SK-MEL-5 (cell line): ENCODE measurements at regions not wholly inside any gene's neighbourhood (a gene's known extent, or its start where the extent isn't known, plus 50 kb on each side); places are given as distances from the start of the nearest gene placed in this dataset.
"Not testable (repeated sequence)": the region's sequence is repeated elsewhere in the genome, so short reads cannot be mapped to it uniquely, and the experiment has no call there.

Source experiments
- DNase-seq: peaks from one replicate; pipeline ENCODE4 v3.0.0-alpha.2; 2016; ENCODE audit warnings: low read depth, low spot score
- in situ Hi-C: cut with HindIII; loops from 2 replicates; pipeline ENCODE4 v1.10.0; 2016; ENCODE audit warnings: low sequenced_read_pairs, high pct_unique_total_duplicates, low pct_unique_long_range_greater_than_20kb

DNA sequence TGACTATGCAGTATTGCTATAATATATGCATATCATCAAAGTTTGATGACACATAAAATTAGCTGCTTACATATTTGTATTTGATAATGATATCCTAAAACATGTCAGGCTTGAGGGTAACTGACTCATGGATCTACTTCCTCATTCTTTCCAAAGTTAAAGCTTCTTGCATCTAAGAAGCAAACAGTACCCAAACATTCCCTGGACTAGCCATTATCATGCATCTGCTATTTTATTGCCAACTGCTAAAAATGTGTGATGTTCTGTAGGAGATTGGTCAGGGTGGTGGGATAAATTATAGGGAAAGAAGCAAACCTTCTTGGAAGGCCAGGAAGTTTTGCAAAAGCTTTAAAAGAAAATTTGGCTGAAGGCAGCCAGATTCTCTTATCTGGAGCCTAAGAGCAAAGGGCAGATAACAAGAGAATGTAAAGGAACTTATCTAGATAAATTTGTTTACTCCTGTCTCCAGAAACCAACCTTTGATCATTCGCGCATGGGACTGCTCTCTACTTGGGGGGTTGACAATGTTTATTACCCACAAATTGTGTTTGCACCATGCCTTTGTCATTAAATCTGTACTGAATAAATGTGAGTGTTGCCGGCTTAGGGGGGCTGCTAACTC lies 604.1 kb upstream of the TLE4 start:
- no peak for DNase-seq
- in situ Hi-C loops: no loop called here

DNA sequence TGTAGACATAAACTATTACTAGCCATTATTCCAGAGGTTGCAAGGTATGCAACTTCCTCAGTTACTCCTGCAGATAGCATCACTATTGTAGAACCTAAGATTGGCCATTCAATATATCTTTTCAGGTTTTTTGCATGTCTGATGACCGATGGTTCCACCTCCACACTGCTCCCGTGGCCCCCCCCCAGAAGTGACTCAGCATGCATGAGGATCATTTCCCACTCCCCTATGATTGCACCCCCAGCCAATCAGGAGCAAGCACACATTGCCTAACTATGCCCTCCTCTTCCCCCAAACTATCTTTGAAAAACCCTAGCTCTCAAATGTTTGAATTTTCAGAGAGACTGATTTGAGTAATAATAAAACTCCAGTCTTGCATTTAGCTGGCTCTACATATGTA lies 601.4 kb upstream of the TLE4 start:
- DNase-seq: no peak
- in situ Hi-C loops: no loop called here

GRCh38 chr9:78971540-78971939 lies 600.2 kb upstream of the TLE4 start:
- in situ Hi-C loops: no loop called here
- DNase-seq: no peak

DNA sequence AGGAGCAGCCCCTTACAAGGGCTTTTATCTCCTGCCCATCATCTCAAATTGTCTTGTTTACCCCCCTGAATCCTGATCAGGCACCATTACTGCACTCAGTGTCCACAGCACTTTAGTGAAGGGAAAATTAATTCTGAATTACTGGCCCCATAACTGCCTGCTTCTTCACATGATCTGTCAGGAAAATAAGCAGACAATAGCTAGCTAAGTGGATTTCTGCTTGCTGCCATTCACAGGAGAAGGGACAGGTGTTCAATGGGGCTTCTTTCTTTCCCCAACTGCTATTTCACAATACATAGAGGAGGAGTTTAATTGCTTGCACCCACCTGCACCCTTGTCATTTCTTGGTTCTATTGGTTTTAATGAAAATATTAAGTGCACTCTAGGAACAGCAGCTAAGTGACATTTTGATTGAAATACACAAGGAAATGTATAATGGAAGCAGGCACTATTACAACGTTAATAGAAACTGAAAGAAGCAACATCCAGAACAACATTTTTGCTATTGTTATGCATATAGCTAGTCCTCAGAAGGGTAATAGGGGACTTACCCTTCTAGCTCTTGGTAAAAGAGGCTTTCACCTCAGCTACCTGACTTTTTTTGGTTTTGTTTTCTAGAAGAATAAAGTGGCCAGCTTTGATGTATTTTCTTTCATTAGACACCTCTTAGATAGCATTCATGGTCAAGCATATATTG lies 599.3 kb upstream of the TLE4 start:
- in situ Hi-C loops: no loop called here
- no peak for DNase-seq

DNA sequence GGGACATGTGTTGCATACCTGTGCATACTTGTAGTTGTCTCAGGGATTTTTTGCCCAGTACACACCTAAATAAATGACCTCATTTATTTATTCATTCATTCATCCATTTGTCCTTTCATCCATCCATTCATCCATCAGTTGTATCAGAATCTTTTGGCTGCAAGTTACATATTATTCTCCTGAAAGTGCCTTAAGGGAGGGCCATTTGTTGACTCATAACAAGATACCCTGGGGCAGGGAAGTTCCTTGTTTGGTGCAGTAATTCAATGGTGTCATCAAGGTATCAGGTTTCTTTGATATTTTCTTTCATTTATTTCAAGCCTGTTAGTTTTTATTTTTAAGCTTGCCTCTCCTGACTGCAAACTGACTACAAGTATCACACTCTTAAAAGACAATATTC lies 597.9 kb upstream of the TLE4 start:
- no peak for DNase-seq
- in situ Hi-C loops: no loop called here

DNA sequence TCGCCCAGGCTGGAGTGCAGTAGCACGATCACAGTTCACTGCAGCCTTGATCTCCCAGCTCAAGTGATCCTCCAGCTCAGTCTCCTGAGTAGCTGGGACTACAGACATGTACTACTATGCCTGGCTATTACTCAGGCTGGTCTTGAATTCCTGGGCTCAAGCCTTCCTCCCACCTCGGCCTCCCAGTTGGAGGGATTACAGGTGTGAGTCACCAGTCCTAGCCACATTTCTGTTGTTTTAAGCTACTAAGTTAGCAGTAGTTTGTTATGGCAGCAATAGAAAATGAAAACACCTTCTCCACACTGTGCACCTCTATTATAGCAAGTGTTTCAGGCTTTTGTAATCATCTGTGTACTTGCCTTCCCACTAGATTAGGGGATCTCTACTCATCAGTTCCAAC lies 588.9 kb upstream of the TLE4 start:
- in situ Hi-C loops: no loop called here
- no peak for DNase-seq

DNA sequence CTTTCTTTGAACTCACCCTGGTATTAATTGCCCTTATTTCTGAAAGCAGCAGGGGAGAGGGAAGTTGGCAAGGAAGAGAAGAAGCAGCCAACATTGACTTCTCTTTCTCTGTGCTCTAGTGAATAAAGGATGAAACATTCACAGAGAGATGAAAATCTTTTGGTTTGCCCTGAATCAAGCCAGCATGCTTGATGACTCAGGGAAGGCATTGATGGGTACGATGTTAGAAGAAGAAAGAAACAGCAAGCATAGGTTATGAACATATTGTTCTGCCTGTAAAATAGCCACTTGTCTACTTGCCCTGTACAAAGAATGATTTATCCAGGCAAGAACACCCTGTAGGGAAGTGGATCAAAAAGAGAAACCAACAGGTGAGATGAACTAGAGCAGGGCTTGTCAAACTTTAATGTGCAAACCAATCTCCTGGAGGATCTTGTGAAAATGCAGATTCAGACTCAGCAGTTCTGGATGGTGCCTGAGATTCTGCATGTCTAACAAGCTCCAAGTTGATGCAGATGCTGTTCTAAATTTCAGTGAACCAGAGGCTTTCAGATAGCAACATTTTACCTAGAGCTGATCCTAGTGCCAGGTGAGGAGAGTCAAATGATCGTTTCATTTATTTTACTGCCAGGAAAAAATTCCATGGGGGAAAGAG lies 586.6 kb upstream of the TLE4 start:
- no peak for DNase-seq
- in situ Hi-C loops: no loop called here

DNA sequence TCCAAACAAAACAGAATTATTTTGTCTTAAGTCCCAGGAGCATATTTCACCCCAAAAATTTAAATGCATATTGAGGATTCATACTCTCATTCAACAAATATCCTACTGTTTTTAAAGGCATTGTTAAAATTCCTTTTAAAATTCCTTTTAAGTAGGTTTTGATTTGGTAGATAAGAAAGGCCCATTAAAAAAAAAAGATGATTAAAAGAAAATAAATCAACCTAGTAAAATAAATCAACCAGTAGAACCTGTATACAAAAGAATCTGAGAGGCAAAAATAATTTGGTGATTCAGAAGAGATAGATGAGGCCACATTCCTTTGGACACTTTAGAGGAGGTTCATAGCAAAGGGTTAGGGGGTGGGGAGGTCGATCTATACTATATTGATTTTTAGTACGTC lies 585.3 kb upstream of the TLE4 start:
- no peak for DNase-seq
- in situ Hi-C loops: no loop called here

DNA sequence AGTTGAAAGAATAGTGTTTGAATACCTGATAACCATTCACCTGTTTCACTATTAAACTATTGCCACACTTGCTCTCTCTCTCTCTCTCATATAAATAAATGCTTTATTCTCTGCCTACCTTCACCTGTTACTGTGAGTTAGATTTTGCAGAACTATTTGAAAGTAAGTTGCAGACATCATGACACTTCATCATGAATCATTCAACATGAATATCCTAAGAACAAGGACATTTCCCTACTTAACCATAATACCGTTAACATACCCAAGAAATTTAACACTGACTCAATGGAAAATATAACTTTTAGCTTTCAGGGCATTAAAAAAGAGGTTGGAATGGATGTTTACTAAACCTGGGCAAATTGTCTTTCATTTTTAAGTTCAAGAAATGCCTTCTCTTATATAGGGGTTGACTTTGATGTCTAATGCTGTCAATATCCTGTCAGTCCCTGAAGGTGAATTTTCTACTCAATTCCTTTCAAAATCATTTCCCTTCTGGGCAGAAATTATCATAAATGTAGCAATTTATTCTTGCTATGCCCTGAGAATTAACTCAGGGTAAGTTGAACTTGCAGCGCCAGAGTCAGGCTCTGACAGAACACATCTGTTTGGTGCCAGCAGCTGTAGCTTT lies 582.6 kb upstream of the TLE4 start:
- in situ Hi-C loops: no loop called here
- DNase-seq: no peak

- DNase-seq: no peak
- in situ Hi-C loops: no loop called here
These were observed 577.3 kb upstream of the TLE4 start for GRCh38 chr9:78994471-78994870.

DNA sequence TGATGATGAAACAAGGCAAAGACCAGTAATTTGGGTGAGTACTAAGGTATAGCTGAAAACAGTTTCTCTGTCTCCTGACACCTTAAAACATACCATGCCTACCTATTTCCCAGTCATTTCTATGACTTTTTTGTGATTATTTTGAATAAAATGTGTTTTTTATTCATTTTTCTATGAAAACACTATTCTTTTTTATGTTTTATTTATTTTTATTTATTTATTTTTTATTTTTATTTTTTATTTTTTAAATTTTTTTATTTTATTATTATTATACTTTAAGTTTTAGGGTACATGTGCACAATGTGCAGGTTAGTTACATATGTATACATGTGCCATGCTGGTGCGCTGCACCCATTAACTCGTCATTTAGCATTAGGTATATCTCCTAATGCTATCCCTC lies 576.8 kb upstream of the TLE4 start:
- in situ Hi-C loops, DNase-seq: not testable (repeated sequence)

DNA sequence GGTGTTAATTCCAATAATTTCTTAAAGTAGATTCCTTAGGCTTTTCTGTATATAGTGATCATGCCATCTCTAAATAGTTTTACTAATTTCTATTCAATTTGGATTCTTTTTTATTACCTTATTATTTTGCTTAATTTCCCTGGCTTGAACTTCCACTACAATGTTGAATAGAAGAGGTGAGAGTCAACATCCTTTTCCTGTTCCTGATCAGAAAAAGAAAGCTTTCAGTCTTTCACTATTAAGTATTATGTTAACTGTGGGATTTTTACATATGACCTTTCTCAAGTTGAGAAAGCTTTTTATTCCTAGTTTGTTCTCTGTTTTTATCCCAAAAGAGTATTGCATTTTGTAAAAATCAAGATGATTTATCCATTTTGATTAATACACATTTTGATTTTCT lies 574.5 kb upstream of the TLE4 start:
- in situ Hi-C loops: no loop called here
- no peak for DNase-seq

DNA sequence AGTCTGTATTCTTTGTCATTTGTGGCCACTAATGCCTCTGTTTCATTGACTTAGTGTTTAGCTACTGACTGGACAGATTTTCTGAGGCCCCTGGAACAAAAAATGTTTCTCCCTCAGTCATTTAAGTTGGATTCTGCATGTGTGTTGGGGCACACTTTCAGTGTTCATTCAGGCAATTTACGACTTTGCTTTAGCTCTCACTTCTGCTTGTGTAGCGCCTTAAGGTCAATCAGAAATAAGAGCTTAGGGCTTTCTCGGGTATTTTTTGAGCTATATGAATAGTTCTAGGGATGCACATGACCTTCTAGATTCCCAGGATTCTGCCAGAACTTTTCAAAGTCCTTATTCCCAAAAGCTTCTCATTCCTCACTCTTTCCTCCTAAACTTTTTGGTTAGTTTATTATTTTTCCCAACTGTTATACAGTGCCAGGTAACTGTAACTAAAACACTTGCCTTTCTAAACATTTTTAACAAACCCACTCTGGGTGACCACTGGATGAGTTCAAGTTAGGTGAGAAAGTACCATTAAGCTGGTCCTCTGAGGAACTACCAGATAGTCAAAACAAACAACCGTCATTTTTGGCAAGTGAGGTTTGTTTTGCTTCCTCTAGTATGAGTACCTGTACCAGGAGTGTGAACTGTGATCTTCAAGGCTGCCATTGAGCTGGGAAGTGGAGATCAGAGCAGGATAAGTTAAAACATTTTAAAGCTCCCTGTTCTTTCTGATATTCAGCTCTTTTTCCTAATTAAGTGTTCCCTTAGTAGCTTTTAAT lies 571.3 kb upstream of the TLE4 start:
- in situ Hi-C loops: no loop called here
- DNase-seq: no peak

DNA sequence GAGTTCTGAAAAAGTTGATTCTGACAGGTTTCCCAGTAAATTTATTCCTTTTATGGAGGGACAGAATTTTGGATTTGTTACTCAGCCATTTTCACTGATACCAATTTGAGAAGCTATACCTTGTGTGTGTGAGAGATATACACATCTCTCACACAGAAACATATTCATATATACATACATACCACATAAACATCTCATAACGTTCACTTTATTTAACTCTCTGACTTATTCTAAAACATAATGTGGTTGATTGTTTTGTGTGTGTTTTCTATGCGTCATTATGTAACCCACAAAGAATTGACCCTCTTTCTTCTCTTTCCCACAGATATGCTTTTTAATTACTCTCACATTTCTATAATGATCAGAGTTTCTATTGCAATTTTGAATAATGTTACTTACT lies 570.8 kb upstream of the TLE4 start:
- in situ Hi-C loops: no loop called here
- peak; percentile 40 for DNase-seq

GRCh38 chr9:79003514-79003913 lies 568.3 kb upstream of the TLE4 start:
- no peak for DNase-seq
- in situ Hi-C loops: no loop called here

DNA sequence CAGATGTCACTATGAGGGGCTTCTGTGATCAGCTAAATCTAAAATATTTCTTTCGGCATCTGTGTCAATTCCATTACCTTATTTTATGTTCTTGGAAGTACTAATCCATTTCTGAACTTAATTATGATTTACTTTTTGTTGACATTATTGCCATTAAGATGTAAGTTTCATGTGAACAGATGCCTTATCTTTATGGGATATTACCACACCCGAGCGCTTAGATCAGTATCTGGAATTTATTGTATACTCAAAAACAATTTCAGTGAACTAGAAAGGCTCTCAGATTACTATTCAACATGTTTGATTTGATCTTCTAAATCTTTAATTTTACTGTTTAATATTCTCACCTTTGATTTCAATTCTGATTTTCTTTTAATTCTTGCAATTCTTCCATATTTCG lies 567.7 kb upstream of the TLE4 start:
- in situ Hi-C loops: no loop called here
- DNase-seq: no peak

GRCh38 chr9:79006546-79006945 lies 565.2 kb upstream of the TLE4 start:
- in situ Hi-C loops: no loop called here
- DNase-seq: no peak
